WI38 (cell line): ENCODE measurements at regions not wholly inside any gene's neighbourhood (a gene's known extent, or its start where the extent isn't known, plus 50 kb on each side); places are given as distances from the start of the nearest gene placed in this dataset.
"Not testable (repeated sequence)": the region's sequence is repeated elsewhere in the genome, so short reads cannot be mapped to it uniquely, and the experiment has no call there.

Experiments
- H3K4me3 ChIP-seq: 2 replicates; pipeline ENCODE4 v1.5.1; 2011; ENCODE audit warnings: low read depth, mild to moderate bottlenecking, control low read depth, low read length
- CTCF ChIP-seq: IDR thresholded peaks from 2 replicates; pipeline ENCODE4 v1.5.1; 2012; ENCODE audit warnings: low read depth, mild to moderate bottlenecking, control low read depth, low read length

GRCh38 chr13:73317140-73317539, 258.3 kb downstream of the KLF5 start:
- no peak for TF ChIP-seq CTCF

GRCh38 chr13:73310366-73310765, 251.6 kb downstream of the KLF5 start:
- no peak for TF ChIP-seq CTCF
- no peak overlapping the region for H3K4me3 ChIP-seq

More at GRCh38 chr13:73317140-73317539, 258.3 kb downstream of the KLF5 start:
- H3K4me3 ChIP-seq: no peak overlapping the region

DNA sequence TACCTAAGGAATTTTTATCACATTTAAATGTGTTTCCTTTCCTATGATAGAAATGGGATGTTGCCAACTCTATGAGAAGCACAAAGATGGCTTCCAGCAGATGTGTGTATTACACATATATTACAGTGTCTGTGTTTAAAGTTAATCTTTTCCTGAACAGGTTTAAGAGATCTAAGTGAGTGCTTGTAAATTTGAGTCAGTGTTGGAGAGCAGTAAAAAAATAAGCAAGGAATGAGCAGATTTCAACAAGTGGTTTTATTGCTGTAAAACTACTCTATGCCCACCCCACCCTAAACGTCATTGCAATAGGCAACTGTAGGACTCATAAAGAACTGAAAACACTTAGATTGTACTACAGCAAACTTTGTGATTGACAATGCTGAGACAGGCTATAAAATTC, 248.7 kb downstream of the KLF5 start:
- H3K4me3 ChIP-seq: no peak overlapping the region
- TF ChIP-seq CTCF: no peak

DNA sequence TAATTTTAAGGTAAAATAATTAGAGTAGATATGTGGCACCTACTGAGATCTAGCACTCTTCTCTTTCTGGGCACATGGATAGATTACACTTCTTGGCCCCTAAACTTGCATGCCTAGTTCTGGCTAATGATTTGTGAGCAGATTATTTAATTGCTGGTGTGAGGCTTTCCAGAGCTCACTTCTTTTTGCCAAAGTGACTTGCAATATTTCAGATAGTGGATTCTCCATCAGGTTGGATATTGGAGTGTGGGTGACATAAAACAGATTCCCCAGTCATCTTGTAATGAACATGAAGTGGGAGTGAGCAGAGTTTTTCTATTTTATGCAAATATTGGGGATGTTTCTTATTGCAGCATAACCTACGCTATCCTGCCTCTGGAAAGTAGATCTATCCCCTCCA, 247.9 kb downstream of the KLF5 start:
- TF ChIP-seq CTCF: no peak
- H3K4me3 ChIP-seq: no peak overlapping the region

- TF ChIP-seq CTCF: no peak
- H3K4me3 ChIP-seq: no peak overlapping the region
Measured at GRCh38 chr13:73304442-73304841, 245.6 kb downstream of the KLF5 start.

- H3K4me3 ChIP-seq: no peak overlapping the region
- no peak for TF ChIP-seq CTCF
Measured at GRCh38 chr13:73303851-73304250, 245.0 kb downstream of the KLF5 start.

DNA sequence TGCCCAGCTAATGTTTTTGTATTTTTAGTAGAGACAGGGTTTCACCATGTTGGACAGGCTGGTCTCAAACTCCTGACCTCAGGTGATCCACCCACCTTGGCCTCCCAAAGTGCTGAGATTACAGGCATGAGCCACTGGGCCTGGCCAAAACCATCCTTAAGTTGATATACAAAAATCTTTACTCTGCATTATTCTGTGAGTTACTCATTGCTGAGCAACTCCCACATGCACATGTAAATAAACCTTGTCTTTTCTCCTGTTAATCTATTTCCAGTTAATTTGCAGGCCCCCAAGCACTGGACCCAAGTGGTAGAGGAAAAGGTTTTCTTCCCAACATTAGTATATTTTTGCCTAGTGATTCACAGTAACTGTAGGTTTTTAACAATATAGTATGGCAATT, 242.8 kb downstream of the KLF5 start:
- H3K4me3 ChIP-seq: not testable (repeated sequence)

DNA sequence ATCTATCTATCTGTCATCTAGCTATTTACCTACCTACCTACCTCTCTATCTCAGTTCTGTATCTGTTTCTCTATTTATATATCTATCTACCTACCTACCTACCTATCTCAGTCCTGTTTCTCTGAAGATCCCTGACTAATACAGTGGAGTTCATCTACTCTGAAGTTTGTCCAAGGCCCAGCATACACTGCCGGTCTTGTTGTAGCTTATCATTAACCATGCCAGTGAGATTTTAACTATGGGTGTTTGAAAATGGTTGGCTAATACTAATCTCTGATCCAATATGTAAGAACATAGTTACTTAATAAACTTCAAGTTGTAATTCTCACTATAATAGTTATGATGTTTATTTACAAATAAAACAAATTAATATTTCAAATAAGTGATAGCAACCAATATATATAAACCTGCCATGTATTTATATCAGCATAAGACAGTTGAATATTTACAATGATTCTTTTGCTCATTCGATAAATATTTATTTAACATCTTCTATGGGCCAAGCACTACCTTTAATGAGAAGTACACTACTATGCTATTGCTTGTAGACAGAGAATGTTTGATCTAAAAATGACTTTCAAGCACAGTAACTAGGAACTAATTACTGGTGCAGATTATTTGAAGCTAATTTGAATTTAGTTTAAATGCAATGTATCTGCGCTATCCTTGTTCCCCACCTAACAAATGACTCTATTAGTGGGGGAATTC, 242.1 kb downstream of the KLF5 start:
- H3K4me3 ChIP-seq: no peak overlapping the region
- TF ChIP-seq CTCF: no peak
